Astrocyte (in vitro differentiated cells and primary cell): ENCODE measurements at regions not wholly inside any gene's neighbourhood (a gene's known extent, or its start where the extent isn't known, plus 50 kb on each side); places are given as distances from the start of the nearest gene placed in this dataset.

Experiments used
- DNase-seq: peaks from one replicate; pipeline ENCODE4 v3.0.0-alpha.2; 2010; ENCODE audit warnings: low read depth
- FAIRE-seq: peaks from 2 replicates; lab custom pipeline; 2011; peaks lifted over from hg19 to GRCh38; lab: Jason Lieb, UNC
- H2AFZ ChIP-seq: 2 replicates; pipeline ENCODE4 v1.6.0; 2012; ENCODE audit warnings: low read depth, low read length, inconsistent platforms
- H3K27ac ChIP-seq: 2 replicates; pipeline ENCODE4 v1.5.1; 2011; ENCODE audit warnings: low read depth, low read length, inconsistent platforms
- H3K27me3 ChIP-seq: 2 replicates; pipeline ENCODE4 v1.6.0; 2011; ENCODE audit warnings: low read length, inconsistent platforms; ENCODE audit not compliant: insufficient read depth
- H3K36me3 ChIP-seq: 2 replicates; pipeline ENCODE4 v1.5.1; 2011; ENCODE audit warnings: low read length, inconsistent platforms; ENCODE audit not compliant: insufficient read depth
- H3K4me1 ChIP-seq: 2 replicates; pipeline ENCODE4 v1.5.1; 2011; ENCODE audit warnings: low read length, inconsistent platforms; ENCODE audit not compliant: insufficient read depth
- H3K4me2 ChIP-seq: 2 replicates; pipeline ENCODE4 v1.6.0; 2012; ENCODE audit warnings: low read length, inconsistent platforms
- H3K4me3 ChIP-seq: 2 replicates; pipeline ENCODE4 v1.5.1; 2011; ENCODE audit warnings: low read depth, mild to moderate bottlenecking, low read length, inconsistent platforms; ENCODE audit not compliant: insufficient read depth
- H3K79me2 ChIP-seq: 2 replicates; pipeline ENCODE4 v1.6.0; 2012; ENCODE audit warnings: mild to moderate bottlenecking, low read length, inconsistent platforms; ENCODE audit not compliant: insufficient read depth
- H3K9ac ChIP-seq: 2 replicates; pipeline ENCODE4 v1.6.0; 2012; ENCODE audit warnings: mild to moderate bottlenecking, low read length, inconsistent platforms
- H3K9me3 ChIP-seq: 2 replicates; pipeline ENCODE4 v1.5.1; 2012; ENCODE audit warnings: low read depth, mild to moderate bottlenecking, low read length, inconsistent platforms; ENCODE audit not compliant: insufficient read depth
- H4K20me1 ChIP-seq: 2 replicates; pipeline ENCODE4 v1.6.0; 2012; ENCODE audit warnings: low read length, inconsistent platforms; ENCODE audit not compliant: insufficient read depth
- H3K27ac Mint-ChIP-seq: one replicate; pipeline ENCODE4 v1.8.0; 2021; ENCODE audit warnings: mild to moderate bottlenecking, mixed read lengths; ENCODE audit not compliant: unreplicated experiment
- H3K27me3 Mint-ChIP-seq: one replicate; pipeline ENCODE4 v1.8.0; 2021; ENCODE audit warnings: low read depth, mixed read lengths; ENCODE audit not compliant: unreplicated experiment
- H3K36me3 Mint-ChIP-seq: one replicate; pipeline ENCODE4 v1.8.0; 2021; ENCODE audit warnings: low read depth, mixed read lengths; ENCODE audit not compliant: unreplicated experiment
- H3K4me1 Mint-ChIP-seq: one replicate; pipeline ENCODE4 v1.8.0; 2021; ENCODE audit warnings: low read depth, mixed read lengths; ENCODE audit not compliant: unreplicated experiment
- H3K4me3 Mint-ChIP-seq: one replicate; pipeline ENCODE4 v1.8.0; 2021; ENCODE audit warnings: mild to moderate bottlenecking, moderate library complexity, mixed read lengths; ENCODE audit not compliant: unreplicated experiment
- H3K9me3 Mint-ChIP-seq: one replicate; pipeline ENCODE4 v1.8.0; 2021; ENCODE audit warnings: mild to moderate bottlenecking, mixed read lengths; ENCODE audit not compliant: unreplicated experiment
- CTCF ChIP-seq: IDR thresholded peaks from 2 replicates; pipeline ENCODE4 v1.5.1; 2011; ENCODE audit warnings: low read depth, mild to moderate bottlenecking, inconsistent platforms, low read length, moderate library complexity; ENCODE audit not compliant: insufficient read depth
- EZH2 ChIP-seq: IDR thresholded peaks from 2 replicates; pipeline ENCODE4 v1.6.1; 2012; ENCODE audit warnings: mild to moderate bottlenecking, low read length, inconsistent platforms; ENCODE audit not compliant: insufficient read depth

GRCh38 chr2:129812071-129812470 is 167.4 kb upstream of the RAB6C start:
- Mint-ChIP-seq H3K27me3 (no peaks in the 10 kb centered on the region), H3K27ac (no peak overlapping the region), H3K36me3 (no peaks in the 10 kb centered on the region), H3K4me1 (no peaks in the 10 kb centered on the region), H3K9me3 (peaks cover 3% of the 10 kb centered on the region), H3K4me3 (no peak overlapping the region)
- Histone ChIP-seq H3K36me3 (no peaks in the 10 kb centered on the region), H4K20me1 (no peaks in the 10 kb centered on the region), H3K9me3 (peaks cover 4% of the 10 kb centered on the region), H3K27ac (no peak overlapping the region), H3K4me3 (no peak overlapping the region), H3K27me3 (no peaks in the 10 kb centered on the region), H3K4me2 (no peak overlapping the region), H3K4me1 (no peaks in the 10 kb centered on the region), H3K9ac (no peak overlapping the region), H3K79me2 (no peaks in the 10 kb centered on the region), H2AFZ (no peak overlapping the region)
- no peak for DNase-seq
- TF ChIP-seq CTCF (no peak), EZH2 (no peak)
- no peak for FAIRE-seq

- H3K27ac ChIP-seq = no peak overlapping the region
- no peaks in the 10 kb centered on the region for H3K4me1 Mint-ChIP-seq
Observed at GRCh38 chr2:129812654-129813053, 166.8 kb upstream of the RAB6C start.

More at GRCh38 chr2:129812654-129813053, 166.8 kb upstream of the RAB6C start:
- H3K27ac Mint-ChIP-seq = no peak overlapping the region
- FAIRE-seq (no peak), DNase-seq (no peak)
- no peaks in the 10 kb centered on the region for H3K27me3 Mint-ChIP-seq
- H3K79me2 ChIP-seq = no peaks in the 10 kb centered on the region
- H3K36me3 ChIP-seq = no peaks in the 10 kb centered on the region
- peaks cover 3% of the 10 kb centered on the region for H3K9me3 Mint-ChIP-seq
- H3K36me3 Mint-ChIP-seq = no peaks in the 10 kb centered on the region
- H2AFZ ChIP-seq = no peak overlapping the region
- no peaks in the 10 kb centered on the region for H4K20me1 ChIP-seq
- H3K9me3 ChIP-seq = peaks cover 4% of the 10 kb centered on the region
- H3K4me1 ChIP-seq = no peaks in the 10 kb centered on the region
- no peak overlapping the region for H3K9ac ChIP-seq
- H3K4me3 Mint-ChIP-seq = no peak overlapping the region
- no peak overlapping the region for H3K4me2 ChIP-seq
- no peak overlapping the region for H3K4me3 ChIP-seq
- H3K27me3 ChIP-seq = no peaks in the 10 kb centered on the region
- TF ChIP-seq EZH2 (no peak), CTCF (no peak)
